ENCODE measurements at regions not wholly inside any gene's neighbourhood (a gene's known extent, or its start where the extent isn't known, plus 50 kb on each side); places are given as distances from the start of the nearest gene placed in this dataset.

GRCh38 chr18:46364048-46364447, 259.9 kb downstream of the HAUS1 start:
- TF ChIP-seq POLR2A (IDR thresholded peaks at IDR 0.05; ENCODE audit: low read depth, low read length) (no peak), FOS (IDR thresholded peaks at IDR 0.05; ENCODE audit: borderline replicate concordance, insufficient read depth, low read length) (no peak), CTCF (IDR thresholded peaks at IDR 0.05; ENCODE audit: extremely low read depth in 1 of 2, insufficient read depth in 1 of 2, low read depth in 1 of 2, low read length in 2 of 2) (no peak), POLR2AphosphoS5 (IDR thresholded peaks at IDR 0.05; ENCODE audit: insufficient read depth, low read depth, low read length) (no peak), EZH2 (IDR thresholded peaks at IDR 0.05; ENCODE audit: borderline replicate concordance, low read depth, low read length, severe bottlenecking) (no peak), MYC (IDR thresholded peaks at IDR 0.05; ENCODE audit: low read depth, low read length) (no peak), JUN (IDR thresholded peaks at IDR 0.05; ENCODE audit: borderline replicate concordance, insufficient read depth, insufficient read length, low read depth) (no peak), MAX (IDR thresholded peaks at IDR 0.05; ENCODE audit: insufficient read depth, insufficient read length) (no peak)
